Muscle of arm (tissue), 1 donor: ENCODE measurements at regions not wholly inside any gene's neighbourhood (a gene's known extent, or its start where the extent isn't known, plus 50 kb on each side); places are given as distances from the start of the nearest gene placed in this dataset.
A peak's percentile ranks its signal among the peaks of the same experiment; 100 is the strongest.
"Not testable (repeated sequence)": the region's sequence is repeated elsewhere in the genome, so short reads cannot be mapped to it uniquely, and the experiment has no call there.

Source experiments
- DNase-seq: peaks from one replicate; pipeline ENCODE4 v3.0.0-alpha.2; 2013

DNA sequence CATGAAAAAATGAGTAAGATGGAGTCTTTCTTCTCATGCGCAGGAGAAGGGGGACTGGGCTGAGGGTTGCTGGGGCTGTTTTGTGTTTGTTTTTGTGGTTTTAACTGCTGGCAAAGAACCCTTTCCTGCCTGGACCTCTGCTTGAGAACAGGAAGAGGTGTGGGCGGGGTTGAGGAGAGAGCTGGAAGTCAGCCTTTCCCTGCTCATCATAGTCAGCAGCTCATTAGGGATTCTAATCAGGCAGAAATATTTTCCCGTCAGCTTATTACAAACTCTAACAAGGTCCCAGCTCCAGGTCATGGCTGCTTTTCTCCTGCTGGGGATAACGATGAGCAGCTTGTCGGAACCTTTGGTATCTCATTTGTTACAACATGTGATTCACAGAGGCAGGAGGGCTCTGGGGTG, 185.0 kb upstream of the NRXN3 start:
- DNase-seq, result no peak

- no peak for DNase-seq
Measured at GRCh38 chr14:77986773-77987172, 183.4 kb upstream of the NRXN3 start.

- no peak for DNase-seq
Measured at GRCh38 chr14:77988096-77988870, 181.9 kb upstream of the NRXN3 start.

- DNase-seq, result no peak
Measured at GRCh38 chr14:77988970-77989369, 181.2 kb upstream of the NRXN3 start.

GRCh38 chr14:77989441-77989991, 180.7 kb upstream of the NRXN3 start:
- DNase-seq, result no peak

GRCh38 chr14:77990337-77990736, 179.8 kb upstream of the NRXN3 start:
- no peak for DNase-seq

DNA sequence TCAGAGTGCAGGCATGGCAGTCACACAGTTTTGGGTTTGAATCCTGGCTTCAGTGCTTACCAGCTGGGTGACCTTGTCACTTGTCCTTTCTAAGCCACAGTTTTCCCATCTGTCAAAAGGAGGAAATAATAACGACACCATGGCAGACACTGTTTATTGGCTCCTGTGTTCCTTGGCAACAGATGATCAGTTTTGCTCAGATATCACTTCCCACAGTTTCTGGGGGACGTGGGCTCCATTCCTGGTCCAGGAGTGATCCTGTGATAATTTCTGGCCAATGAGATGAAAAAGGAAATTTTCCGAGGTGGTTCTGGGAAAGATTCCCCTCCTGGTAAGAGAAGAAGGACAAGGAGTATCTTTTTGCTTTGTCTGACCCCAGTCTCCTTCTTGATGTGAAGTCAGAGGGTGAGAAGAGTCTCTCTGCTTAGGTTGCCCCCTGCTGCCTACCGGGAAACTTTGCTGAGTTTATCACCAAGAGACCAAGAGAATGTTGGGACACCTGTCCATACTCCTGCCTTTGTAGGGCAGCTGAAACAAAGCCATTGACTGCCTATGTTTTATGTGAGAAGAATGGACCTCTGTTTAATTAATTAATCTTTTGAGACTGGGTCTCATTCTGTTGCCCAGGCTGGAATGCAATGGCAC, 178.9 kb upstream of the NRXN3 start:
- no peak for DNase-seq

DNA sequence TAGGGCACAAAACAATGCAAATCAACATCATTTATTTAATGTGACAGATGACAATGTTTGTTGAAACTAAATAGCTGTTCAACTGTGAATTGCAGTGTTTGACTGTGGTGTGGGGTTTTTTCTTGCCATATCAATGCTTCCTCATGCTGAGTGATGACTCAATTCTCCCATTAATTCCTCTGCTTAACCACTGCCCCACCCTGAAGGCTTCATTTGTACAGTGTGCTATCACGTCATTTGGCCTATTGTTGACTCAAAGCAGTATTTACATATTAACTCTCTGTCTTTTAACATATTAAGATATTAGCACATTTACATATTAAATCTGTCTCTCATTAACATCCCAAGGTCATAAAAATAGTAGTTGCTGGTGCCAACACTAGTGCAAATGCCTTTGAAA, 164.8 kb upstream of the NRXN3 start:
- DNase-seq, result no peak

GRCh38 chr14:78007160-78007559, 163.0 kb upstream of the NRXN3 start:
- DNase-seq, result no peak

- DNase-seq, result no peak
Measured at GRCh38 chr14:78010688-78011087, 159.5 kb upstream of the NRXN3 start.

- not testable (repeated sequence) for DNase-seq
Measured at GRCh38 chr14:78013911-78014310, 156.3 kb upstream of the NRXN3 start.

DNA sequence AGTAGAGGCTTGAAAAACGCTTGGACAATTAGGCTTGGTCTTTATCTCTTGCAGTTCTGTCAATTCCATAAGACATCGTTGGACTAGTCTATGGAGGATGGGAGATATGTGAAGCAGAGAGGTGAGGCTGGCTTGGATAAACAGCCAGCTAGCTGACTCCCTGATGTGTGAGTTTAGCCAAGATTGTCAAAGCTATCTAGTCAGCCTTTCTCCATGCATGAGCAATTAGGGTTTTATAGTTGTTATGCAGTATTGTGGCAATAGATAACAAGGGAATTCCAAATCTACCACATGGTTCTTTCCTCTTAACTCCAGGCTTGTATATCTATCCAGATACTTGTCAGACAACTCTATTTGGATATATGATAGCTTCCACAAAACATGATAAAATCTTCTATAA, 153.6 kb upstream of the NRXN3 start:
- DNase-seq, result no peak

GRCh38 chr14:78018283-78018682, 151.9 kb upstream of the NRXN3 start:
- DNase-seq, result no peak

GRCh38 chr14:78022059-78022458, 148.1 kb upstream of the NRXN3 start:
- DNase-seq, result peak; percentile 14

GRCh38 chr14:78023112-78023511, 147.1 kb upstream of the NRXN3 start:
- no peak for DNase-seq

GRCh38 chr14:78028471-78028870, 141.7 kb upstream of the NRXN3 start:
- DNase-seq, result peak; percentile 4

DNA sequence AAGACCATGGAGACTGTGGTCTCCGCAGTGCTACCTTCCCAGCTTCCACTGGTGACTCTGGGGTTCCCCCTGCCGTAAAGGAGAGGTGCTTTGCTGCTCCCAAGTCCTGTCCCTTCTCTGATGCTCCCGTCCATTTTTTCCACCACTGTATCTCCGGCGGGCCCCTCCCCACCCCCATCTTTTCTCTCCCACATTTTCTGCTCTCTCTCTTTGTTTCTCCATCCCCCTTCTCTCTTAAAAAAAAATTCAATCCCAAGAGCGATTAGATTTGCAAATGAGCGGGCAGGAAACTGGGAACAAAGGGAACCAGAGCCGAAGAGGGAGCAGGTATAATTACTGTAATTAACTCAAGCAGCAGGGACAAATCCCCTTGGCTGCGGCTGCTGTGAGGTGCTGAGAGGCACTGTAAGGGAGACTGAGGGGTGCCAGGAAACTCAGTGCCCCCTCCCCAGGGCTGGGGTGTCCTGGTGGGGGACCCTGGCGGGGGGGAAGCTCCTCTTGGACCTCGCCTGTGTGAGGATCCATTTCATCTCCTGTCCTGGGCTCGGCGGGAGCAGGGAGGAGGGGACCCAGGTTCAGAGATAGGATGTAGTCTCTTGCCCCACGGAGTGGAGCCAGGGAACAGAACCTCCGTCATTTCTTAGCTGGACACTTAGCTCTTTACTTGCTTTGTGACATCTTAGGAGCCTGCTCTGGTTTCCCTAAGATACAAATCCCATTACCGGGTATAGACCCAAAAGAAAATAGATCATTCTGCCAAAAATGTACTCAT, 140.4 kb upstream of the NRXN3 start:
- no peak for DNase-seq

DNA sequence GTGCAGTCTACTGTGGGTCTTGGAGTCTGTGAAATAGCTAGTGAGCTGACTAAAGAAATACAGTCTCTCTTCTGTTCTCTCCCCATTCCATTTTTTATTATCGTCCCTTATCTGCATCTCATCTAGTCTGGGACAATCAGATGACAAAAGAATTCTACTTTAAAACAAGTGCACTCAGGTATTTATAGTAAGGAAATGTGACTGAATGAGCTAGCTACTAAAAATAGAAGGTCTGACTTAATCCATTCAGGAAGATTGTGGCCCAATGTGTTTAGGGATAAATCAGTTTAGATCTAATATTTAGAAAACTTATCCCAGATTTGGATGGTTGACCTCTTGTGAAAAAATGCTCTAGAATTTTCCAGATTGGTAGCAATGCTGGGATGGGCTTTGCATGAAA, 126.8 kb upstream of the NRXN3 start:
- no peak for DNase-seq

DNA sequence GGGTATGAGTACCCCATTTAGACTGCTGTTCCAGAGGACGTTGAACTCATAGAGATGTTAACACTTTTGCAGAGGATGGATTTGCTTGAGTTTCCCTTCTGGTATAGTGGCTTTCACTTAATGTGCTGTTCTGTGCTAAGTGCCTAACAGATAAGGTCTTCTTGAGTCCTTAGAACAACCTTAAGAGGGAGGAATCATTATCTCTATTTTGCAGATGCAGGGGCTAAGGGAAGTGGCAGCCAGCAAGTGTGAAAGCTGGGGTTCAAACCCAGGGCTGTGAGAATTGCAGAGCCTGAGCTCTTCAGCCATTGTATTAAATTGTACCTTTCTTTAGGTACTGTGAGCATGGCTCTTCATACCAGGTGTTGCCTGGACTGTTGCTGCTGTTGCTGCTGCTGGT, 122.1 kb upstream of the NRXN3 start:
- DNase-seq, result no peak

DNA sequence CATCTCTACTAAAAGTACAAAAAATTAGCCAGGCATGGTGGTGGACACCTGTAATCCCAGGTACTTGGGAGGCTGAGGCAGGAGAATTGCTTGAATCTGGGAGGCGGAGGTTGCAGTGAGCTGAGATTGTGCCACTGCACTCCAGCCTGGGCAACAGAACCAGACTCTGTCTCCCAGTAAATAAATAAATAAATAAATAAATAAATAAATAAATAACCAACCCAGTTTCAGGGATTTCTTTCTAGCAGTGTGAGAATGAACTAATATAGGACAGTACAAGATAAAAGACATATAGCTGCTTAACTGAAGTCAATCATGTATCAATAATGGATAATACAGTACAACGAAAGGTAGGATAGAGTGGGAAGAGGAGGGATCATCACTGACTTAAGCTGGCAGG, 113.3 kb upstream of the NRXN3 start:
- not testable (repeated sequence) for DNase-seq

- no peak for DNase-seq
Measured at GRCh38 chr14:78070344-78070743, 99.8 kb upstream of the NRXN3 start.

GRCh38 chr14:78071016-78071549, 99.1 kb upstream of the NRXN3 start:
- DNase-seq, result no peak
